Activated CD8-positive, alpha-beta memory T cell treated with anti-CD3 and anti-CD28 coated beads, Interleukin-2, amount 50 U/mL, for 1 hour (primary cell): ENCODE measurements at regions not wholly inside any gene's neighbourhood (a gene's known extent, or its start where the extent isn't known, plus 50 kb on each side); places are given as distances from the start of the nearest gene placed in this dataset.

ENCODE experiments used
- DNase-seq: peaks from one replicate; pipeline ENCODE4 v3.0.0-alpha.2; 2020; ENCODE audit errors: extremely low read depth

GRCh38 chr5:175243441-175243840 is 200.5 kb downstream of the DRD1 start:
- DNase-seq = no peak

GRCh38 chr5:175242207-175242606 is 201.8 kb downstream of the DRD1 start:
- no peak for DNase-seq

GRCh38 chr5:175238326-175238725 is 205.7 kb downstream of the DRD1 start:
- no peak for DNase-seq

- DNase-seq = no peak
Observed at GRCh38 chr5:175236176-175236575, 207.8 kb downstream of the DRD1 start.

GRCh38 chr5:175235251-175235960 is 208.6 kb downstream of the DRD1 start:
- DNase-seq = no peak

GRCh38 chr5:175230299-175230698 is 213.7 kb downstream of the DRD1 start:
- DNase-seq = no peak

- no peak for DNase-seq
Observed at GRCh38 chr5:175226506-175226905, 217.5 kb downstream of the DRD1 start.

- no peak for DNase-seq
Observed at GRCh38 chr5:175223291-175223690, 220.7 kb downstream of the DRD1 start.

GRCh38 chr5:175222621-175223020 is 221.4 kb downstream of the DRD1 start:
- DNase-seq = no peak

- DNase-seq = no peak
Observed at GRCh38 chr5:175220549-175220948, 223.4 kb downstream of the DRD1 start.

- no peak for DNase-seq
Observed at GRCh38 chr5:175219366-175219765, 224.6 kb downstream of the DRD1 start.

GRCh38 chr5:175216991-175217390 is 227.0 kb downstream of the DRD1 start:
- no peak for DNase-seq

- no peak for DNase-seq
Observed at GRCh38 chr5:175215906-175216305, 228.1 kb downstream of the DRD1 start.

- no peak for DNase-seq
Observed at GRCh38 chr5:175214152-175214551, 229.8 kb downstream of the DRD1 start.

GRCh38 chr5:175211956-175212756 is 231.8 kb downstream of the DRD1 start:
- no peak for DNase-seq

- DNase-seq = no peak
Observed at GRCh38 chr5:175207321-175208040, 236.5 kb downstream of the DRD1 start.

- no peak for DNase-seq
Observed at GRCh38 chr5:175206669-175207068, 237.3 kb downstream of the DRD1 start.

GRCh38 chr5:175202463-175203068 is 241.4 kb downstream of the DRD1 start:
- no peak for DNase-seq

- DNase-seq = no peak
Observed at GRCh38 chr5:175201393-175201792, 242.6 kb downstream of the DRD1 start.

GRCh38 chr5:175195698-175196656 is 248.0 kb downstream of the DRD1 start:
- no peak for DNase-seq

GRCh38 chr5:175181331-175181730 is 262.7 kb downstream of the DRD1 start:
- no peak for DNase-seq
